ENCODE measurements at regions not wholly inside any gene's neighbourhood (a gene's known extent, or its start where the extent isn't known, plus 50 kb on each side); places are given as distances from the start of the nearest gene placed in this dataset.
"Not testable (repeated sequence)": the region's sequence is repeated elsewhere in the genome, so short reads cannot be mapped to it uniquely, and the experiment has no call there.

- TF ChIP-seq CTCF (IDR thresholded peaks at IDR 0.05; ENCODE audit: low read depth, low read length, poor library complexity, severe bottlenecking); EZH2phosphoT487 (IDR thresholded peaks at IDR 0.05; ENCODE audit: borderline replicate concordance, low read length): not testable (repeated sequence)
Observed at GRCh38 chr13:24934024-24934385, 161.9 kb upstream of the PABPC3 start.

Data from DOHH2 (cell line).